RWPE2 (cell line): ENCODE measurements at regions not wholly inside any gene's neighbourhood (a gene's known extent, or its start where the extent isn't known, plus 50 kb on each side); places are given as distances from the start of the nearest gene placed in this dataset.

ENCODE experiments used
- ATAC-seq: fragments of 200-7000 bp; cut with Tn5 transposase; 3 replicates; pipeline ENCODE4 v1.9.1; 2021; ENCODE audit warnings: low read depth
- DNase-seq: peaks from one replicate; pipeline ENCODE4 v3.0.0-alpha.2; 2020; ENCODE audit warnings: low spot score
- H3K27ac ChIP-seq: fragments of 450-650 bp; 2 replicates; pipeline ENCODE4 v1.5.1; 2017; ENCODE audit warnings: mild to moderate bottlenecking; ENCODE audit not compliant: poor library complexity, severe bottlenecking
- H3K27me3 ChIP-seq: fragments of 250-450 bp; sonication (Bioruptor Pico); 2 replicates; pipeline ENCODE4 v1.5.1; 2021; ENCODE audit warnings: mild to moderate bottlenecking, moderate library complexity; ENCODE audit not compliant: insufficient read depth, poor library complexity, severe bottlenecking
- H3K36me3 ChIP-seq: fragments of 250-450 bp; sonication (Bioruptor Pico); 2 replicates; pipeline ENCODE4 v1.5.1; 2020; ENCODE audit warnings: low read depth, mild to moderate bottlenecking, moderate library complexity
- H3K4me1 ChIP-seq: fragments of 250-450 bp; sonication (Bioruptor Pico); 2 replicates; pipeline ENCODE4 v1.5.1; 2021; ENCODE audit warnings: mild to moderate bottlenecking, moderate library complexity; ENCODE audit not compliant: insufficient read depth, poor library complexity, severe bottlenecking
- H3K4me3 ChIP-seq: fragments of 250-450 bp; sonication (Bioruptor Pico); 2 replicates; pipeline ENCODE4 v1.5.1; 2021; ENCODE audit warnings: mild to moderate bottlenecking, moderate library complexity; ENCODE audit not compliant: severe bottlenecking
- H3K9me3 ChIP-seq: fragments of 250-450 bp; sonication (Bioruptor Pico); 2 replicates; pipeline ENCODE4 v1.5.1; 2021; ENCODE audit warnings: mild to moderate bottlenecking, moderate library complexity; ENCODE audit not compliant: severe bottlenecking
- TF ChIP-seq, protein P1 (sequence below): fragments of 450-650 bp; IDR thresholded peaks from one replicate; pipeline ENCODE4 v1.5.1; 2017; ENCODE audit warnings: mild to moderate bottlenecking, moderate library complexity; ENCODE audit not compliant: poor library complexity, severe bottlenecking

DNA sequence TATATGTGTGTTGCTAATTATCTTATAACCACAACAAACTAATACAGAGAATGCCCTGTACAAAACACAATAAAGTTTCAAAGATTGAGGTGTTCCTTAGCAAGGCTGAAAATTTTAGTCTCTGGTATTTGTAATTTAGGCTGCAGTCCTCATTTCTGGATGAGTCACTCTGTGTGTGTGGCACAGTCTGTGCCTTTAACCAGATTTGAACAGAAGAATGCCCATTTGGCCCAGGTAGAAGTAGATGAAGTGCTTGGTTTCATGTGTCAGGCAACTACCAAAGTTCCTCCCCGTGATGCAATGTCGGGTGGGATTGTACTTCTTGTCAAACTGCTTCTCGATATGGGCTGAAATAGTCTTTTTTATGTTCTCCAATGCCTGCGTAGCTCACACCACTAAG is 91.6 kb upstream of the H2AZ1 start:
- TF ChIP-seq, protein P1, sequence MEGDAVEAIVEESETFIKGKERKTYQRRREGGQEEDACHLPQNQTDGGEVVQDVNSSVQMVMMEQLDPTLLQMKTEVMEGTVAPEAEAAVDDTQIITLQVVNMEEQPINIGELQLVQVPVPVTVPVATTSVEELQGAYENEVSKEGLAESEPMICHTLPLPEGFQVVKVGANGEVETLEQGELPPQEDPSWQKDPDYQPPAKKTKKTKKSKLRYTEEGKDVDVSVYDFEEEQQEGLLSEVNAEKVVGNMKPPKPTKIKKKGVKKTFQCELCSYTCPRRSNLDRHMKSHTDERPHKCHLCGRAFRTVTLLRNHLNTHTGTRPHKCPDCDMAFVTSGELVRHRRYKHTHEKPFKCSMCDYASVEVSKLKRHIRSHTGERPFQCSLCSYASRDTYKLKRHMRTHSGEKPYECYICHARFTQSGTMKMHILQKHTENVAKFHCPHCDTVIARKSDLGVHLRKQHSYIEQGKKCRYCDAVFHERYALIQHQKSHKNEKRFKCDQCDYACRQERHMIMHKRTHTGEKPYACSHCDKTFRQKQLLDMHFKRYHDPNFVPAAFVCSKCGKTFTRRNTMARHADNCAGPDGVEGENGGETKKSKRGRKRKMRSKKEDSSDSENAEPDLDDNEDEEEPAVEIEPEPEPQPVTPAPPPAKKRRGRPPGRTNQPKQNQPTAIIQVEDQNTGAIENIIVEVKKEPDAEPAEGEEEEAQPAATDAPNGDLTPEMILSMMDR: no peak
- peaks cover 3% of the 10 kb centered on the region for H3K4me1 ChIP-seq
- ATAC-seq: peak; percentile 58; the same call in 2 of the 3 replicates
- no peaks in the 10 kb centered on the region for H3K36me3 ChIP-seq
- no peaks in the 10 kb centered on the region for H3K9me3 ChIP-seq
- H3K27ac ChIP-seq: no peak overlapping the region
- H3K4me3 ChIP-seq: no peak overlapping the region
- DNase-seq: no peak
- H3K27me3 ChIP-seq: no peaks in the 10 kb centered on the region

DNA sequence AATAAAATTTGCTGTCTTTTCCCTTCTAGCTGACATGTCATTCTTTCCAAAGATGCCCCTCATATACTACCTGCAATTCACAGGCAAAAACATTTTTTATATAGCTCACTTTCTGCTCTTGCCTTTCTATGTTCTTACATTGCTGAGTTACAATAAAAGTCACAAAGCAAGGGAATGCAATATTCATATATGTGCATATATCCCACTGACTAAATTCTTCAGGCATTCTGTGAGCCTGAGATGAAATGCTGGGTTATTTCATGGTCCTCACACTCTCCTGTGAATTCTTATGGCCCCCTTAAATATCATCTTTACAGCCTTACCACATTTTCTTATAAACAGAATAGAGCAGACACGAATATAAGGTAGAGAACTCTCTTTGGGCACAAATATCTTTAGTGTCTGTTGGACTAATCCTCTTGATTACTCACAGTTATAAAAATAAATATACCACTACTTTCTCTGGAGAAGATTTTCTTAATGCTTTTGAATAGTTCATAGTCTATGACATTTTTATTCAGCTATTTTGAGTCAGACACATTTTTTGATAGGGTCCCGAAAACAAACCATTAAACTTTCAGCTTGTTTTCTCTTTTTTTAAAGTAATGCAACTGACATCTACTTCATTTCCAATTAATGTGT is 84.1 kb upstream of the H2AZ1 start:
- TF ChIP-seq, protein P1: no peak
- DNase-seq (no peak), ATAC-seq (no peak)
- no peak overlapping the region for H3K4me3 ChIP-seq
- H3K9me3 ChIP-seq: no peaks in the 10 kb centered on the region
- no peak overlapping the region for H3K27ac ChIP-seq
- no peaks in the 10 kb centered on the region for H3K4me1 ChIP-seq
- no peaks in the 10 kb centered on the region for H3K27me3 ChIP-seq
- H3K36me3 ChIP-seq: no peaks in the 10 kb centered on the region

DNA sequence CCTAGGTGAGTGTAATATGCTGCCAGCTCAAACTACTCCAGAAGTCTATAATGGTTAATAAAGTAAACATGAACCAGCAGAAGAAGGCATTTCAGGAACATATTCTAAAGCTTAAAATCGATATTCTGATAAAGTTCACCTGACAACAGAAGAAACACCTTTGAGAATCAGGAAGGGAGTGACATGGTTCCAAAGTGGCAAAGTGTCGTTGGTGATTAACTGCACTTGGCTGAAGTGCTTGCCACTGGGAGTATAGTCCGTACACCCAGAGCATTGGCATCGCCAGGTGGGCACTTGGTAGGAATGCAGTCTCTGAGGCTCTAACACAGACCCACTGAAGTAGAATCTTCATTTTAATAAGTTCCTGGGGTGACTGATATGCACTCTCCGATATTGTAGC is 76.0 kb upstream of the H2AZ1 start:
- no peaks in the 10 kb centered on the region for H3K27me3 ChIP-seq
- no peaks in the 10 kb centered on the region for H3K36me3 ChIP-seq
- TF ChIP-seq, protein P1: no peak
- H3K9me3 ChIP-seq: no peaks in the 10 kb centered on the region
- H3K27ac ChIP-seq: no peak overlapping the region
- DNase-seq (no peak), ATAC-seq (no peak)
- no peaks in the 10 kb centered on the region for H3K4me1 ChIP-seq
- no peak overlapping the region for H3K4me3 ChIP-seq

DNA sequence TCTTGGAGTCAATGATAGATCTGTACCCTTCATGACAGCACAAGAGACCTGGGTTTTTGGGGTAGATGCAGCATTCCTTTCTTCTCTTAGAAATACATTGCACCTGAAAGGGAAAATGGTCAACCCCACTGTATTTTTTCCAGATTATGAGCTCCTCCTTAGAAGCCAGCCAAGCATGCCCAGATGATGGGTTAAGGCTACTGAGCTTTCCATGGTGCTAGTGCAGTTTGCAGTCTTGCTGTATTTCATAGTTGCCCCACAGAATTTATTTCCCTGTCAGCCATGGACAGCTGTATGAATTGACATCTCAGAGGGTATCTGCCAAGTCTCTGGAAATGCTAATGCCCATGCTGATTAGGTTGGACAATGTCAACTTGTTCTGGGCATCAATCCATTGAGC is 73.7 kb upstream of the H2AZ1 start:
- no peak overlapping the region for H3K4me3 ChIP-seq
- H3K9me3 ChIP-seq: no peaks in the 10 kb centered on the region
- TF ChIP-seq, protein P1: no peak
- DNase-seq: no peak
- H3K27me3 ChIP-seq: no peaks in the 10 kb centered on the region
- no peak for ATAC-seq
- H3K27ac ChIP-seq: no peak overlapping the region
- H3K4me1 ChIP-seq: no peaks in the 10 kb centered on the region
- H3K36me3 ChIP-seq: no peaks in the 10 kb centered on the region

DNA sequence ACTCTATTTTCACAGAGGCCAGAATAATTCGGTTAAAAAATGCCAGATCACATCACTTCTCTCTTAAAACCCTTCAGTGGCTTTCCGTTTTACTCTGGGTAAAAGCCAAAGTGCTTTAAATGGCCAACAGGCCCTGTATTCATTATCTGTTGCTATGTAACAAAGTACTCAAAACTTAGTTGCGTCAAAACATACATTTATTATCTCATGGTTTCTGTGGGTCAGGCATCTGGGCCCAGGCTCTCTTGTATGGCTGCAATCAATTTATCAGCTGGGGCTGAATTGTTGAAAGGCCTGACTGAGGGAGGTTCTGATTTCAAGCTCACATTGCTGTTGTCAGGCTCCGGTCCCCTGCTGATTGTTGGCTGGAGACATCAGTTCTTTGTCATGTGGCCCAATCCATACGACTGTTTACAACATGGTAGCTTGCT is 72.7 kb upstream of the H2AZ1 start:
- no peaks in the 10 kb centered on the region for H3K36me3 ChIP-seq
- H3K27ac ChIP-seq: no peak overlapping the region
- DNase-seq (no peak), ATAC-seq (no peak)
- H3K4me1 ChIP-seq: peaks cover 8% of the 10 kb centered on the region
- no peak overlapping the region for H3K4me3 ChIP-seq
- H3K27me3 ChIP-seq: no peaks in the 10 kb centered on the region
- H3K9me3 ChIP-seq: no peaks in the 10 kb centered on the region
- TF ChIP-seq, protein P1: no peak
